ENCODE measurements at regions not wholly inside any gene's neighbourhood (a gene's known extent, or its start where the extent isn't known, plus 50 kb on each side); places are given as distances from the start of the nearest gene placed in this dataset.

GRCh38 chr4:135497563-135498152 lies 1296.1 kb upstream of the PABPC4L start:
- TF ChIP-seq POLR2A (IDR thresholded peaks at IDR 0.05) (no peak), EP300 (IDR thresholded peaks at IDR 0.05) (no peak), CTCF (IDR thresholded peaks at IDR 0.05) (no peak), POLR2AphosphoS5 (IDR thresholded peaks at IDR 0.05) (no peak)

Measured in gastroesophageal sphincter (tissue), 3 donors.